Gastroesophageal sphincter (tissue), 4 donors: ENCODE measurements at regions not wholly inside any gene's neighbourhood (a gene's known extent, or its start where the extent isn't known, plus 50 kb on each side); places are given as distances from the start of the nearest gene placed in this dataset.

Experiments
- ATAC-seq: fragments of 150-250 bp; one replicate; pipeline ENCODE4 v1.9.1; 2016; ENCODE audit warnings: mild to moderate bottlenecking, moderate library complexity
- H3K27ac ChIP-seq, 4 donors: fragments of 200-600 bp; sonication (generic) in 3 of 4; 1 replicate in 3 of 4; 2 replicates in 1 of 4; pipeline ENCODE4 v1.5.1; 2016 to 2019
- H3K27me3 ChIP-seq: fragments of 200-600 bp; sonication (generic); one replicate; pipeline ENCODE4 v1.5.1; 2019
- H3K36me3 ChIP-seq, 2 donors: fragments of 200-600 bp; sonication (generic); one replicate each; pipeline ENCODE4 v1.5.1; 2019; ENCODE audit warnings: control low read depth in 1 of 2
- H3K4me1 ChIP-seq, 3 donors: fragments of 200-600 bp; sonication (generic); 1 replicate in 2 of 3; 2 replicates in 1 of 3; pipeline ENCODE4 v1.5.1; 2016 to 2019; ENCODE audit warnings: control low read depth in 2 of 3
- H3K4me3 ChIP-seq, 2 donors: fragments of 200-600 bp; sonication (generic); one replicate each; pipeline ENCODE4 v1.5.1; 2019; ENCODE audit warnings: mild to moderate bottlenecking in 1 of 2, moderate library complexity in 1 of 2
- H3K9me3 ChIP-seq, 3 donors: fragments of 200-600 bp; sonication (generic); one replicate each; pipeline ENCODE4 v1.5.1; 2017 to 2019; ENCODE audit warnings: control low read depth in 2 of 3
- EP300 ChIP-seq: sonication (generic); formaldehyde crosslinking; IDR thresholded peaks from one replicate; pipeline ENCODE4 v1.6.1; 2017; ENCODE audit warnings: antibody characterized with exemption, mild to moderate bottlenecking
- POLR2A ChIP-seq, 2 donors: fragments of 450-650 bp; IDR thresholded peaks; one replicate each; pipeline ENCODE4 v1.6.1; 2017; ENCODE audit warnings: antibody characterized with exemption in 2 of 2, mild to moderate bottlenecking in 2 of 2, moderate library complexity in 1 of 2
- POLR2AphosphoS5 ChIP-seq: sonication (generic); formaldehyde crosslinking; IDR thresholded peaks from one replicate; pipeline ENCODE4 v1.6.1; 2017; ENCODE audit warnings: antibody characterized with exemption
- WGBS, 2 donors: methylation state at CpG; one replicate each; pipeline ENCODE4 v1.1.5; 2018; ENCODE audit warnings: low coverage in 1 of 2; 5-methylcytosine and 5-hydroxymethylcytosine counted together
- TF ChIP-seq, protein P1 (sequence below), 4 experiments: fragments of 200-600 bp in 2 of 4; fragments of 450-650 bp in 2 of 4; sonication (generic) in 1 of 4; IDR thresholded peaks; one replicate each; pipeline ENCODE4 v1.5.1; 2017 to 2019; ENCODE audit warnings: antibody characterized with exemption in 4 of 4, mild to moderate bottlenecking in 2 of 4, moderate library complexity in 2 of 4

- Histone ChIP-seq H3K27ac (no peak overlapping the region), H3K36me3 (no peaks in the 10 kb centered on the region), H3K9me3 (no peaks in the 10 kb centered on the region), H3K27me3 (no peaks in the 10 kb centered on the region), H3K4me3 (no peak overlapping the region), H3K4me1 (no peaks in the 10 kb centered on the region)
- no peak for ATAC-seq
- TF ChIP-seq POLR2AphosphoS5 (no peak), POLR2A (IDR thresholded peaks at IDR 0.05) (no peak), EP300 (no peak)
- TF ChIP-seq, protein P1, sequence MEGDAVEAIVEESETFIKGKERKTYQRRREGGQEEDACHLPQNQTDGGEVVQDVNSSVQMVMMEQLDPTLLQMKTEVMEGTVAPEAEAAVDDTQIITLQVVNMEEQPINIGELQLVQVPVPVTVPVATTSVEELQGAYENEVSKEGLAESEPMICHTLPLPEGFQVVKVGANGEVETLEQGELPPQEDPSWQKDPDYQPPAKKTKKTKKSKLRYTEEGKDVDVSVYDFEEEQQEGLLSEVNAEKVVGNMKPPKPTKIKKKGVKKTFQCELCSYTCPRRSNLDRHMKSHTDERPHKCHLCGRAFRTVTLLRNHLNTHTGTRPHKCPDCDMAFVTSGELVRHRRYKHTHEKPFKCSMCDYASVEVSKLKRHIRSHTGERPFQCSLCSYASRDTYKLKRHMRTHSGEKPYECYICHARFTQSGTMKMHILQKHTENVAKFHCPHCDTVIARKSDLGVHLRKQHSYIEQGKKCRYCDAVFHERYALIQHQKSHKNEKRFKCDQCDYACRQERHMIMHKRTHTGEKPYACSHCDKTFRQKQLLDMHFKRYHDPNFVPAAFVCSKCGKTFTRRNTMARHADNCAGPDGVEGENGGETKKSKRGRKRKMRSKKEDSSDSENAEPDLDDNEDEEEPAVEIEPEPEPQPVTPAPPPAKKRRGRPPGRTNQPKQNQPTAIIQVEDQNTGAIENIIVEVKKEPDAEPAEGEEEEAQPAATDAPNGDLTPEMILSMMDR (IDR thresholded peaks at IDR 0.05) = no peak
Observed at GRCh38 chr9:78973907-78974306, 597.9 kb upstream of the TLE4 start.

GRCh38 chr9:78982849-78983248 lies 588.9 kb upstream of the TLE4 start:
- Histone ChIP-seq H3K36me3 (no peaks in the 10 kb centered on the region), H3K27me3 (no peaks in the 10 kb centered on the region), H3K4me3 (no peak overlapping the region), H3K27ac (no peak overlapping the region), H3K9me3 (no peaks in the 10 kb centered on the region), H3K4me1 (no peaks in the 10 kb centered on the region)
- TF ChIP-seq POLR2A (IDR thresholded peaks at IDR 0.05) (no peak), EP300 (no peak), POLR2AphosphoS5 (no peak)
- TF ChIP-seq, protein P1 (IDR thresholded peaks at IDR 0.05) = no peak
- ATAC-seq = no peak
- 100% methylated on average over 1 of the region's 3 CpGs; no CpG with 5 or more reads in 1 of the 2 donors for WGBS, 2 donors

DNA sequence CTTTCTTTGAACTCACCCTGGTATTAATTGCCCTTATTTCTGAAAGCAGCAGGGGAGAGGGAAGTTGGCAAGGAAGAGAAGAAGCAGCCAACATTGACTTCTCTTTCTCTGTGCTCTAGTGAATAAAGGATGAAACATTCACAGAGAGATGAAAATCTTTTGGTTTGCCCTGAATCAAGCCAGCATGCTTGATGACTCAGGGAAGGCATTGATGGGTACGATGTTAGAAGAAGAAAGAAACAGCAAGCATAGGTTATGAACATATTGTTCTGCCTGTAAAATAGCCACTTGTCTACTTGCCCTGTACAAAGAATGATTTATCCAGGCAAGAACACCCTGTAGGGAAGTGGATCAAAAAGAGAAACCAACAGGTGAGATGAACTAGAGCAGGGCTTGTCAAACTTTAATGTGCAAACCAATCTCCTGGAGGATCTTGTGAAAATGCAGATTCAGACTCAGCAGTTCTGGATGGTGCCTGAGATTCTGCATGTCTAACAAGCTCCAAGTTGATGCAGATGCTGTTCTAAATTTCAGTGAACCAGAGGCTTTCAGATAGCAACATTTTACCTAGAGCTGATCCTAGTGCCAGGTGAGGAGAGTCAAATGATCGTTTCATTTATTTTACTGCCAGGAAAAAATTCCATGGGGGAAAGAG lies 586.6 kb upstream of the TLE4 start:
- Histone ChIP-seq H3K4me3 (no peak overlapping the region), H3K27ac (no peak overlapping the region), H3K27me3 (no peaks in the 10 kb centered on the region), H3K4me1 (no peaks in the 10 kb centered on the region), H3K9me3 (no peaks in the 10 kb centered on the region), H3K36me3 (no peaks in the 10 kb centered on the region)
- no peak for ATAC-seq
- TF ChIP-seq, protein P1 (IDR thresholded peaks at IDR 0.05) = no peak
- TF ChIP-seq POLR2A (IDR thresholded peaks at IDR 0.05) (no peak), POLR2AphosphoS5 (no peak), EP300 (no peak)
- WGBS, 2 donors = 82 to 88% methylated on average over 2 of the region's 2 CpGs

GRCh38 chr9:78986446-78986845 lies 585.3 kb upstream of the TLE4 start:
- H3K9me3 ChIP-seq = no peaks in the 10 kb centered on the region
- TF ChIP-seq EP300 (no peak), POLR2A (IDR thresholded peaks at IDR 0.05) (no peak), POLR2AphosphoS5 (no peak)
- TF ChIP-seq, protein P1 (IDR thresholded peaks at IDR 0.05) = no peak
- H3K4me3 ChIP-seq = no peak overlapping the region
- ATAC-seq = no peak
- H3K27ac ChIP-seq = no peak overlapping the region
- WGBS, 2 donors = 68 to 88% methylated on average over 2 of the region's 2 CpGs
- H3K36me3 ChIP-seq = no peaks in the 10 kb centered on the region
- H3K27me3 ChIP-seq = no peaks in the 10 kb centered on the region
- H3K4me1 ChIP-seq = no peaks in the 10 kb centered on the region

DNA sequence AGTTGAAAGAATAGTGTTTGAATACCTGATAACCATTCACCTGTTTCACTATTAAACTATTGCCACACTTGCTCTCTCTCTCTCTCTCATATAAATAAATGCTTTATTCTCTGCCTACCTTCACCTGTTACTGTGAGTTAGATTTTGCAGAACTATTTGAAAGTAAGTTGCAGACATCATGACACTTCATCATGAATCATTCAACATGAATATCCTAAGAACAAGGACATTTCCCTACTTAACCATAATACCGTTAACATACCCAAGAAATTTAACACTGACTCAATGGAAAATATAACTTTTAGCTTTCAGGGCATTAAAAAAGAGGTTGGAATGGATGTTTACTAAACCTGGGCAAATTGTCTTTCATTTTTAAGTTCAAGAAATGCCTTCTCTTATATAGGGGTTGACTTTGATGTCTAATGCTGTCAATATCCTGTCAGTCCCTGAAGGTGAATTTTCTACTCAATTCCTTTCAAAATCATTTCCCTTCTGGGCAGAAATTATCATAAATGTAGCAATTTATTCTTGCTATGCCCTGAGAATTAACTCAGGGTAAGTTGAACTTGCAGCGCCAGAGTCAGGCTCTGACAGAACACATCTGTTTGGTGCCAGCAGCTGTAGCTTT lies 582.6 kb upstream of the TLE4 start:
- H3K4me3 ChIP-seq = no peak overlapping the region
- H3K36me3 ChIP-seq = no peaks in the 10 kb centered on the region
- ATAC-seq = no peak
- H3K27ac ChIP-seq = no peak overlapping the region
- TF ChIP-seq POLR2A (IDR thresholded peaks at IDR 0.05) = no peak
- TF ChIP-seq EP300 = no peak
- TF ChIP-seq, protein P1 (IDR thresholded peaks at IDR 0.05) = no peak
- no peak for TF ChIP-seq POLR2AphosphoS5
- no peaks in the 10 kb centered on the region for H3K4me1 ChIP-seq
- H3K27me3 ChIP-seq = no peaks in the 10 kb centered on the region
- 67 to 71% methylated on average over 2 of the region's 2 CpGs for WGBS, 2 donors
- no peaks in the 10 kb centered on the region for H3K9me3 ChIP-seq
